Pons (tissue), 1 donor: ENCODE measurements at regions not wholly inside any gene's neighbourhood (a gene's known extent, or its start where the extent isn't known, plus 50 kb on each side); places are given as distances from the start of the nearest gene placed in this dataset.
"Not testable (repeated sequence)": the region's sequence is repeated elsewhere in the genome, so short reads cannot be mapped to it uniquely, and the experiment has no call there.

Source experiments
- DNase-seq: peaks from one replicate; pipeline ENCODE4 v3.0.0-alpha.2; 2016; ENCODE audit warnings: low spot score

GRCh38 chr10:8600192-8600591 is 545.7 kb downstream of the GATA3 start:
- no peak for DNase-seq

GRCh38 chr10:8602821-8603220 is 548.3 kb downstream of the GATA3 start:
- DNase-seq, result no peak

GRCh38 chr10:8614054-8614565 is 559.6 kb downstream of the GATA3 start:
- DNase-seq, result no peak

GRCh38 chr10:8615118-8615517 is 560.6 kb downstream of the GATA3 start:
- DNase-seq, result no peak

GRCh38 chr10:8616166-8616565 is 561.7 kb downstream of the GATA3 start:
- DNase-seq, result no peak

- DNase-seq, result no peak
These were observed 563.3 kb downstream of the GATA3 start for GRCh38 chr10:8617792-8618191.

GRCh38 chr10:8618834-8619233 is 564.3 kb downstream of the GATA3 start:
- no peak for DNase-seq

- DNase-seq, result no peak
These were observed 573.9 kb downstream of the GATA3 start for GRCh38 chr10:8628351-8628750.

GRCh38 chr10:8633909-8634308 is 579.4 kb downstream of the GATA3 start:
- no peak for DNase-seq

GRCh38 chr10:8636371-8636770 is 581.9 kb downstream of the GATA3 start:
- DNase-seq, result no peak

GRCh38 chr10:8637640-8638039 is 583.2 kb downstream of the GATA3 start:
- DNase-seq, result no peak

- no peak for DNase-seq
These were observed 583.7 kb downstream of the GATA3 start for GRCh38 chr10:8638088-8638672.

- DNase-seq, result no peak
These were observed 585.1 kb downstream of the GATA3 start for GRCh38 chr10:8639486-8640185.

GRCh38 chr10:8640301-8640700 is 585.8 kb downstream of the GATA3 start:
- no peak for DNase-seq

- DNase-seq, result no peak
These were observed 586.4 kb downstream of the GATA3 start for GRCh38 chr10:8640878-8641277.

GRCh38 chr10:8656261-8656660 is 601.8 kb downstream of the GATA3 start:
- no peak for DNase-seq

- no peak for DNase-seq
These were observed 605.5 kb downstream of the GATA3 start for GRCh38 chr10:8659982-8660381.

GRCh38 chr10:8661886-8662285 is 607.4 kb downstream of the GATA3 start:
- no peak for DNase-seq

- no peak for DNase-seq
These were observed 608.6 kb downstream of the GATA3 start for GRCh38 chr10:8663131-8663530.

GRCh38 chr10:8665322-8665721 is 610.8 kb downstream of the GATA3 start:
- DNase-seq, result no peak

GRCh38 chr10:8670461-8670860 is 616.0 kb downstream of the GATA3 start:
- DNase-seq, result no peak

GRCh38 chr10:8674230-8674629 is 619.7 kb downstream of the GATA3 start:
- DNase-seq, result no peak

- DNase-seq, result no peak
These were observed 623.2 kb downstream of the GATA3 start for GRCh38 chr10:8677642-8678041.

GRCh38 chr10:8684916-8685315 is 630.4 kb downstream of the GATA3 start:
- DNase-seq, result not testable (repeated sequence)
